GM23338 (cell line): ENCODE measurements at regions not wholly inside any gene's neighbourhood (a gene's known extent, or its start where the extent isn't known, plus 50 kb on each side); places are given as distances from the start of the nearest gene placed in this dataset.
A peak's percentile ranks its signal among the peaks of the same experiment; 100 is the strongest.

Source experiments
- ATAC-seq: fragments of 200-7000 bp; cut with Tn5 transposase; 3 replicates; pipeline ENCODE4 v1.9.1; 2020
- DNase-seq: peaks from one replicate; pipeline ENCODE4 v3.0.0-alpha.2; 2015; ENCODE audit warnings: low spot score
- H2AFZ ChIP-seq: fragments of 200-600 bp; sonication (generic); 2 replicates; pipeline ENCODE4 v1.8.0; 2016; ENCODE audit warnings: antibody characterized with exemption, mild to moderate bottlenecking, moderate library complexity
- H3F3A ChIP-seq: fragments of 200-600 bp; sonication (generic); replicated peaks from 2 replicates; pipeline ENCODE4 v1.8.0; 2017; ENCODE audit warnings: antibody characterized with exemption, mixed run types, low read depth
- H3K27ac ChIP-seq: fragments of 200-600 bp; sonication (generic); 2 replicates; pipeline ENCODE4 v1.6.1; 2016; ENCODE audit warnings: low read depth
- H3K27me3 ChIP-seq: fragments of 200-600 bp; sonication (generic); 2 replicates; pipeline ENCODE4 v1.8.0; 2016; ENCODE audit warnings: mild to moderate bottlenecking, mixed run types, moderate library complexity; ENCODE audit not compliant: insufficient read depth
- H3K36me3 ChIP-seq: fragments of 200-600 bp; sonication (generic); 2 replicates; pipeline ENCODE4 v1.8.0; 2016; ENCODE audit warnings: mild to moderate bottlenecking; ENCODE audit not compliant: insufficient read depth
- H3K4me1 ChIP-seq: fragments of 200-600 bp; sonication (generic); 2 replicates; pipeline ENCODE4 v1.8.0; 2016; ENCODE audit warnings: mild to moderate bottlenecking, moderate library complexity; ENCODE audit not compliant: insufficient read depth
- H3K4me2 ChIP-seq: fragments of 200-600 bp; sonication (generic); 2 replicates; pipeline ENCODE4 v1.7.1; 2017; ENCODE audit warnings: mixed run types
- H3K4me3 ChIP-seq: fragments of 200-600 bp; sonication (generic); 2 replicates; pipeline ENCODE4 v1.6.1; 2016; ENCODE audit warnings: mixed run types
- H3K79me2 ChIP-seq: fragments of 200-600 bp; sonication (generic); replicated peaks from 2 replicates; pipeline ENCODE4 v1.8.0; 2017; ENCODE audit warnings: mild to moderate bottlenecking; ENCODE audit not compliant: insufficient read depth
- H3K9me2 ChIP-seq: fragments of 200-600 bp; sonication (generic); 2 replicates; pipeline ENCODE4 v1.8.0; 2017; ENCODE audit not compliant: insufficient read depth
- H4K20me1 ChIP-seq: fragments of 200-600 bp; sonication (generic); replicated peaks from 2 replicates; pipeline ENCODE4 v1.8.0; 2017; ENCODE audit warnings: mild to moderate bottlenecking; ENCODE audit not compliant: insufficient read depth
- H3K27ac Mint-ChIP-seq: 2 replicates; pipeline ENCODE4 v1.8.0; 2020; ENCODE audit warnings: inconsistent platforms, mild to moderate bottlenecking, moderate library complexity, mixed read lengths
- H3K27me3 Mint-ChIP-seq: 3 replicates; pipeline ENCODE4 v1.8.0; 2022; ENCODE audit warnings: low read depth, mild to moderate bottlenecking, moderate library complexity, mixed read lengths, inconsistent platforms; ENCODE audit not compliant: insufficient read depth, poor library complexity
- H3K36me3 Mint-ChIP-seq: 3 replicates; pipeline ENCODE4 v1.8.0; 2021; ENCODE audit warnings: low read depth, mild to moderate bottlenecking, inconsistent platforms, moderate library complexity, mixed read lengths
- H3K4me1 Mint-ChIP-seq: 3 replicates; pipeline ENCODE4 v1.8.0; 2020; ENCODE audit warnings: mild to moderate bottlenecking, inconsistent platforms, mixed read lengths
- H3K4me3 Mint-ChIP-seq: 3 replicates; pipeline ENCODE4 v1.8.0; 2021; ENCODE audit warnings: moderate library complexity, mild to moderate bottlenecking, inconsistent platforms, mixed read lengths
- H3K9me3 Mint-ChIP-seq: 3 replicates; pipeline ENCODE4 v1.8.0; 2020; ENCODE audit warnings: moderate library complexity, mild to moderate bottlenecking, inconsistent platforms, mixed read lengths
- CTCF ChIP-seq, 2 experiments: fragments of 200-600 bp in 1 of 2; sonication (generic) in 1 of 2; conservative IDR thresholded peaks; 2 replicates each; pipeline versions ENCODE4 v1.5.1 to v1.6.1; 2016 to 2017; ENCODE audit warnings: antibody characterized with exemption in 2 of 2, low read depth in 2 of 2, mild to moderate bottlenecking in 2 of 2, moderate library complexity in 1 of 2
- POLR2AphosphoS5 ChIP-seq: IDR thresholded peaks from 2 replicates; pipeline ENCODE4 v1.6.1; 2016; ENCODE audit warnings: antibody characterized with exemption, low read depth
- TF ChIP-seq, protein P1 (sequence below): fragments of 250-450 bp; sonication (Bioruptor Pico); IDR thresholded peaks from 2 replicates; pipeline ENCODE4 v1.5.0; 2020; ENCODE audit warnings: mild to moderate bottlenecking, moderate library complexity

DNA sequence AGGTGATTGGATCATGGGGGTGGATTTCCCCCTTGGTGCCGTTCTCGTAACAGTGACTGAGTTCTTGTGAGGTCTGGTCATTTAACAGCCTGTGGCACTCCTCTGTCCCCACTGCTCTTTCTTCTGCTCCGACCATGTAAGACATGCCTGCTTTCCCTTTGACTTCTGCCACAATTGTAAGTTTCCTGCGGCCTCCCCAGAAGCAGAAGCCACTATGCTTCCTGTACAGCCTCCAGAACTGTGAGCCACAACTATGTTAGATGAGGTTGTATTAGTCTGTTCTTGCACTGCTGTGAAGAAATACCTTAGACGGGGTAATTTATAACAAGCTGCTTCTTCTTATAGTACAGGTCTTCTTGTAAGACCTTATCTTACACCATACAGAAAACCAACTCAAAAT lies 241.7 kb upstream of the KLF14 start (continued):
- TF ChIP-seq, protein P1, sequence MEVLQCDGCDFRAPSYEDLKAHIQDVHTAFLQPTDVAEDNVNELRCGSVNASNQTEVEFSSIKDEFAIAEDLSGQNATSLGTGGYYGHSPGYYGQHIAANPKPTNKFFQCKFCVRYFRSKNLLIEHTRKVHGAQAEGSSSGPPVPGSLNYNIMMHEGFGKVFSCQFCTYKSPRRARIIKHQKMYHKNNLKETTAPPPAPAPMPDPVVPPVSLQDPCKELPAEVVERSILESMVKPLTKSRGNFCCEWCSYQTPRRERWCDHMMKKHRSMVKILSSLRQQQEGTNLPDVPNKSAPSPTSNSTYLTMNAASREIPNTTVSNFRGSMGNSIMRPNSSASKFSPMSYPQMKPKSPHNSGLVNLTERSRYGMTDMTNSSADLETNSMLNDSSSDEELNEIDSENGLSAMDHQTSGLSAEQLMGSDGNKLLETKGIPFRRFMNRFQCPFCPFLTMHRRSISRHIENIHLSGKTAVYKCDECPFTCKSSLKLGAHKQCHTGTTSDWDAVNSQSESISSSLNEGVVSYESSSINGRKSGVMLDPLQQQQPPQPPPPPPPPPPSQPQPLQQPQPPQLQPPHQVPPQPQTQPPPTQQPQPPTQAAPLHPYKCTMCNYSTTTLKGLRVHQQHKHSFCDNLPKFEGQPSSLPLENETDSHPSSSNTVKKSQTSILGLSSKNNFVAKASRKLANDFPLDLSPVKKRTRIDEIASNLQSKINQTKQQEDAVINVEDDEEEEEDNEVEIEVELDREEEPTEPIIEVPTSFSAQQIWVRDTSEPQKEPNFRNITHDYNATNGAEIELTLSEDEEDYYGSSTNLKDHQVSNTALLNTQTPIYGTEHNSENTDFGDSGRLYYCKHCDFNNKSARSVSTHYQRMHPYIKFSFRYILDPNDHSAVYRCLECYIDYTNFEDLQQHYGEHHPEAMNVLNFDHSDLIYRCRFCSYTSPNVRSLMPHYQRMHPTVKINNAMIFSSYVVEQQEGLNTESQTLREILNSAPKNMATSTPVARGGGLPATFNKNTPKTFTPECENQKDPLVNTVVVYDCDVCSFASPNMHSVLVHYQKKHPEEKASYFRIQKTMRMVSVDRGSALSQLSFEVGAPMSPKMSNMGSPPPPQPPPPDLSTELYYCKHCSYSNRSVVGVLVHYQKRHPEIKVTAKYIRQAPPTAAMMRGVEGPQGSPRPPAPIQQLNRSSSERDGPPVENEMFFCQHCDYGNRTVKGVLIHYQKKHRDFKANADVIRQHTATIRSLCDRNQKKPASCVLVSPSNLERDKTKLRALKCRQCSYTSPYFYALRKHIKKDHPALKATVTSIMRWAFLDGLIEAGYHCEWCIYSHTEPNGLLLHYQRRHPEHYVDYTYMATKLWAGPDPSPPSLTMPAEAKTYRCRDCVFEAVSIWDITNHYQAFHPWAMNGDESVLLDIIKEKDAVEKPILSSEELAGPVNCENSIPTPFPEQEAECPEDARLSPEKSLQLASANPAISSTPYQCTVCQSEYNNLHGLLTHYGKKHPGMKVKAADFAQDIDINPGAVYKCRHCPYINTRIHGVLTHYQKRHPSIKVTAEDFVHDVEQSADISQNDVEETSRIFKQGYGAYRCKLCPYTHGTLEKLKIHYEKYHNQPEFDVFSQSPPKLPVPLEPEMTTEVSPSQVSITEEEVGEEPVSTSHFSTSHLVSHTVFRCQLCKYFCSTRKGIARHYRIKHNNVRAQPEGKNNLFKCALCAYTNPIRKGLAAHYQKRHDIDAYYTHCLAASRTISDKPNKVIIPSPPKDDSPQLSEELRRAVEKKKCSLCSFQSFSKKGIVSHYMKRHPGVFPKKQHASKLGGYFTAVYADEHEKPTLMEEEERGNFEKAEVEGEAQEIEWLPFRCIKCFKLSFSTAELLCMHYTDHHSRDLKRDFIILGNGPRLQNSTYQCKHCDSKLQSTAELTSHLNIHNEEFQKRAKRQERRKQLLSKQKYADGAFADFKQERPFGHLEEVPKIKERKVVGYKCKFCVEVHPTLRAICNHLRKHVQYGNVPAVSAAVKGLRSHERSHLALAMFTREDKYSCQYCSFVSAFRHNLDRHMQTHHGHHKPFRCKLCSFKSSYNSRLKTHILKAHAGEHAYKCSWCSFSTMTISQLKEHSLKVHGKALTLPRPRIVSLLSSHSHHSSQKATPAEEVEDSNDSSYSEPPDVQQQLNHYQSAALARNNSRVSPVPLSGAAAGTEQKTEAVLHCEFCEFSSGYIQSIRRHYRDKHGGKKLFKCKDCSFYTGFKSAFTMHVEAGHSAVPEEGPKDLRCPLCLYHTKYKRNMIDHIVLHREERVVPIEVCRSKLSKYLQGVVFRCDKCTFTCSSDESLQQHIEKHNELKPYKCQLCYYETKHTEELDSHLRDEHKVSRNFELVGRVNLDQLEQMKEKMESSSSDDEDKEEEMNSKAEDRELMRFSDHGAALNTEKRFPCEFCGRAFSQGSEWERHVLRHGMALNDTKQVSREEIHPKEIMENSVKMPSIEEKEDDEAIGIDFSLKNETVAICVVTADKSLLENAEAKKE (CRISPR knock-in tag) = no peak

DNA sequence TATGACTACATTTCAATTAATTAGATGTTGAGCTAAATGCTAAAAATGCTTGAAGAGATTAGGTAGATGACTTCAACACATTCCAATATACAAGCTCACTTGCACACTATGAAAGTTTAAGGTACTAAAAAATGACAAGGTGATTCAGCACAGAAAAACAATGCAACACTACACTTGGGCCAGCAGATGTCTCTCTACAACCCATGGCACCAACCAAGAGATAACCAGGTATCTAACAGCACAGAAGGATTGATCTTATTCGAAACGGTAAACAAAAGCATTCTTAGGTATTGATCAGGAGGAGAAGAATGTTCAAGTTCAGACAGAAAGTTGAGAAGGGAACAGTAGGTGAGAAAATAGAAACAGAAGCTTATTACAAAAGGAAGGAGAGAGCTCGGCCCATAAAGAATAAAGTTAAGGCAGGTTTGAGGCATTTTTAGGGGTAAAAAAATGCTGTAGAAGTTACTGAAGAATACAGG lies 248.2 kb upstream of the KLF14 start:
- Mint-ChIP-seq H3K4me3 (no peak overlapping the region), H3K36me3 (peaks cover 2% of the 10 kb centered on the region; the same call in 1 of the 3 replicates), H3K27me3 (peaks cover under 1% of the 10 kb centered on the region), H3K27ac (no peak overlapping the region), H3K4me1 (peaks cover 14% of the 10 kb centered on the region), H3K9me3 (no peaks in the 10 kb centered on the region)
- Histone ChIP-seq H3F3A (no peaks in the 10 kb centered on the region), H3K9me2 (no peaks in the 10 kb centered on the region), H3K4me3 (no peak overlapping the region), H2AFZ (no peak overlapping the region), H3K79me2 (no peaks in the 10 kb centered on the region), H3K4me1 (no peaks in the 10 kb centered on the region), H3K27me3 (no peaks in the 10 kb centered on the region), H3K36me3 (no peaks in the 10 kb centered on the region), H3K4me2 (no peak overlapping the region), H3K27ac (no peak overlapping the region), H4K20me1 (no peaks in the 10 kb centered on the region)
- peak; percentile 79 to 86 for TF ChIP-seq CTCF (conservative IDR thresholded peaks at IDR 0.05; ENCODE audit: low read depth in 2 of 2)
- TF ChIP-seq POLR2AphosphoS5 = no peak
- ATAC-seq (peak; percentile 95), DNase-seq (peak; percentile 87)
